Endothelial cell of umbilical vein (primary cell): ENCODE measurements at regions not wholly inside any gene's neighbourhood (a gene's known extent, or its start where the extent isn't known, plus 50 kb on each side); places are given as distances from the start of the nearest gene placed in this dataset.

Experiments used
- BruUV-seq: library from RNA; stranded (reverse); fragments of 400-500 nt; replicated peaks from 2 replicates; lab custom pipeline; 2021; lab: Mats Ljungman, UMichigan
- CTCF ChIA-PET: fragments of 300-600, 350-600 bp; sonication (Branson Sonifier 250); formaldehyde crosslinking; loops from one replicate; lab custom pipeline; 2021; ENCODE audit warnings: antibody characterized with exemption, inconsistent platforms; lab: Charles Lee
- POLR2A ChIA-PET: fragments of 300-600, 350-600 bp; sonication (Branson Sonifier 250); formaldehyde crosslinking; loops from one replicate; lab custom pipeline; 2021; ENCODE audit warnings: antibody characterized with exemption, inconsistent platforms; lab: Charles Lee
- DNase-seq: peaks from one replicate; pipeline ENCODE4 v3.0.0-alpha.2; 2011; ENCODE audit warnings: low read depth, low spot score
- FAIRE-seq: peaks from 2 replicates; lab custom pipeline; 2011; peaks lifted over from hg19 to GRCh38; lab: Jason Lieb, UNC
- H2AFZ ChIP-seq: 2 replicates; pipeline ENCODE4 v1.6.0; 2012; ENCODE audit warnings: low read depth, low read length, control low read depth, inconsistent platforms
- H3K27ac ChIP-seq: 2 replicates; pipeline ENCODE4 v1.5.1; 2011; ENCODE audit warnings: low read depth, mild to moderate bottlenecking, control low read depth, low read length, moderate library complexity; ENCODE audit not compliant: insufficient read depth
- H3K27me3 ChIP-seq, 2 experiments: 2 replicates each; pipeline versions ENCODE4 v1.6.0 to v1.6.1; 2011; ENCODE audit warnings: low read length in 2 of 2, mixed read lengths in 1 of 2; ENCODE audit not compliant: control insufficient read depth in 2 of 2, insufficient read depth in 2 of 2
- H3K36me3 ChIP-seq, 2 experiments: 2 replicates in 1 of 2; 3 replicates in 1 of 2; pipeline ENCODE4 v1.5.1; 2011; ENCODE audit warnings: low read length in 2 of 2, mild to moderate bottlenecking in 1 of 2, moderate library complexity in 1 of 2; ENCODE audit not compliant: control insufficient read depth in 2 of 2, insufficient read depth in 2 of 2; ENCODE audit errors: extremely low read depth in 1 of 2
- H3K4me1 ChIP-seq: 3 replicates; pipeline ENCODE4 v1.5.1; 2011; ENCODE audit warnings: mild to moderate bottlenecking, low read length; ENCODE audit not compliant: control insufficient read depth, insufficient read depth; ENCODE audit errors: extremely low read depth
- H3K4me2 ChIP-seq: 2 replicates; pipeline ENCODE4 v1.6.1; 2011; ENCODE audit warnings: low read length, control low read depth, mixed read lengths; ENCODE audit not compliant: insufficient read depth
- H3K4me3 ChIP-seq, 3 experiments: fragments of 200-600 bp in 1 of 3; sonication (generic), shearing (Covaris generic) in 1 of 3; replicated peaks in 1 of 3; 2 replicates each; pipeline ENCODE4 v1.5.1; 2011 to 2016; ENCODE audit warnings: control low read depth in 3 of 3, low read length in 3 of 3, mild to moderate bottlenecking in 2 of 3, inconsistent platforms in 1 of 3, low read depth in 1 of 3, moderate library complexity in 1 of 3; ENCODE audit not compliant: insufficient read depth in 1 of 3
- H3K79me2 ChIP-seq: 2 replicates; pipeline ENCODE4 v1.6.0; 2012; ENCODE audit warnings: low read length, inconsistent platforms; ENCODE audit not compliant: control insufficient read depth, insufficient read depth
- H3K9ac ChIP-seq: replicated peaks from 2 replicates; pipeline ENCODE3; 2011; ENCODE audit warnings: low read length, control low read depth; ENCODE audit not compliant: insufficient read depth; ENCODE audit errors: extremely low read depth
- H3K9me1 ChIP-seq: replicated peaks from 3 replicates; pipeline ENCODE4 v1.6.0; 2011; ENCODE audit warnings: mild to moderate bottlenecking, low read length; ENCODE audit not compliant: control insufficient read depth, insufficient read depth; ENCODE audit errors: extremely low read depth
- H3K9me3 ChIP-seq: replicated peaks from 2 replicates; pipeline ENCODE4 v1.5.1; 2012; ENCODE audit warnings: low read length, inconsistent platforms; ENCODE audit not compliant: control insufficient read depth, insufficient read depth
- H4K20me1 ChIP-seq: replicated peaks from 2 replicates; pipeline ENCODE3; 2011; ENCODE audit warnings: mild to moderate bottlenecking, low read length; ENCODE audit not compliant: control insufficient read depth, insufficient read depth; ENCODE audit errors: extremely low read depth
- EZH2 ChIP-seq: IDR thresholded peaks from 2 replicates; pipeline ENCODE4 v1.6.1; 2012; ENCODE audit warnings: borderline replicate concordance, low read depth, mild to moderate bottlenecking, moderate library complexity, low read length, inconsistent platforms; ENCODE audit not compliant: severe bottlenecking
- FOS ChIP-seq: IDR thresholded peaks from 2 replicates; pipeline ENCODE4 v1.6.1; 2011; ENCODE audit warnings: mild to moderate bottlenecking, low read length, moderate library complexity, borderline replicate concordance; ENCODE audit not compliant: insufficient read depth
- JUN ChIP-seq: IDR thresholded peaks from 2 replicates; pipeline ENCODE4 v1.6.1; 2011; ENCODE audit warnings: borderline replicate concordance, low read depth; ENCODE audit not compliant: insufficient read length, insufficient read depth
- MYC ChIP-seq: IDR thresholded peaks from one replicate; pipeline ENCODE4 v1.6.1; 2011; ENCODE audit warnings: mild to moderate bottlenecking, low read depth, low read length
- POLR2A ChIP-seq: IDR thresholded peaks from 2 replicates; pipeline ENCODE4 v1.6.1; 2012; ENCODE audit warnings: low read depth, mild to moderate bottlenecking, control low read depth, low read length
- POLR2AphosphoS5 ChIP-seq: IDR thresholded peaks from 2 replicates; pipeline ENCODE4 v1.6.1; 2012; ENCODE audit warnings: low read depth, mild to moderate bottlenecking, control low read depth, low read length, moderate library complexity; ENCODE audit not compliant: insufficient read depth
- dilution Hi-C: fragments of 300-500 bp; cut with MboI; formaldehyde crosslinking; loops from one replicate; pipeline ENCODE4 v1.15.0; 2019; ENCODE audit warnings: low sequenced_read_pairs; ENCODE audit not compliant: extremely low pct_ligation_motif_present
- intact Hi-C: fragments of 100-400 bp; cut with micrococcal nuclease; formaldehyde crosslinking; loops from one replicate; pipeline ENCODE4 v1.10.0; 2022
- TF ChIP-seq, protein P1 (sequence below): IDR thresholded peaks from 2 replicates; pipeline ENCODE4 v1.6.1; 2011; ENCODE audit not compliant: insufficient read depth, insufficient read length
- TF ChIP-seq, protein P2 (sequence below), 2 donors: IDR thresholded peaks; 1 replicate in 1 of 2; 2 replicates in 1 of 2; pipeline ENCODE4 v1.5.1; 2011; ENCODE audit warnings: low read length in 2 of 2, mild to moderate bottlenecking in 2 of 2, moderate library complexity in 2 of 2, control low read depth in 1 of 2, inconsistent platforms in 1 of 2, low read depth in 1 of 2; ENCODE audit not compliant: insufficient read depth in 1 of 2; ENCODE audit errors: extremely low read depth in 1 of 2

DNA sequence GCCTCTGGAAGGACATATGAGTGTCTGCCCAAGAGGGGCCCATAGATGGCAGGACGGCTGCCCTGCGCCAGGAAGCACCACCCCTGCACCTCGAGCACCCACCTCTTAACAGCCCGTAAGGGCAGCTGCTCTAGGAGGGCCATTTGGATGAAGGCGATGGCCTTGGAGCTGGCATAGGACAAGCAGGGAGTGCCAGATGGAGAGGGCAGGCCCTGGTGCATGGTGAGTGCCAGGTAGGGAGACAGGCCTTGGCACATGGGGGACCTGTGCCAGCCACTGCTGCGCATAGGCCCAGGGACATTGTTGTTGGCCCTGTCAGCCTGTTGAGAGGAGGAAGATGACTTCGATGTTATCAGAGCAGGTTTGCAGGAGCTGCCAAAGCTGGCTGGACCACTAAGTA, 134.2 kb downstream of the SLC25A46 start:
- FAIRE-seq: no peak
- Histone ChIP-seq H3K79me2 (no peaks in the 10 kb centered on the region), H3K9me1 (no peaks in the 10 kb centered on the region), H3K4me1 (no peaks in the 10 kb centered on the region), H3K36me3 (no peaks in the 10 kb centered on the region), H4K20me1 (no peaks in the 10 kb centered on the region), H3K27ac (no peak overlapping the region), H3K4me3 (no peak overlapping the region), H2AFZ (no peak overlapping the region), H3K9ac (no peak overlapping the region), H3K4me2 (no peak overlapping the region), H3K27me3 (no peaks in the 10 kb centered on the region), H3K9me3 (no peaks in the 10 kb centered on the region)
- dilution Hi-C loops (no loop called here), intact Hi-C loops (no loop called here)
- BruUV-seq: no TSS peak
- no peak for DNase-seq
- TF ChIP-seq EZH2 (no peak), POLR2A (no peak), POLR2AphosphoS5 (no peak), JUN (no peak), MYC (no peak), FOS (no peak)
- TF ChIP-seq, protein P1, sequence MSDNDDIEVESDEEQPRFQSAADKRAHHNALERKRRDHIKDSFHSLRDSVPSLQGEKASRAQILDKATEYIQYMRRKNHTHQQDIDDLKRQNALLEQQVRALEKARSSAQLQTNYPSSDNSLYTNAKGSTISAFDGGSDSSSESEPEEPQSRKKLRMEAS: no peak
- TF ChIP-seq, protein P2, sequence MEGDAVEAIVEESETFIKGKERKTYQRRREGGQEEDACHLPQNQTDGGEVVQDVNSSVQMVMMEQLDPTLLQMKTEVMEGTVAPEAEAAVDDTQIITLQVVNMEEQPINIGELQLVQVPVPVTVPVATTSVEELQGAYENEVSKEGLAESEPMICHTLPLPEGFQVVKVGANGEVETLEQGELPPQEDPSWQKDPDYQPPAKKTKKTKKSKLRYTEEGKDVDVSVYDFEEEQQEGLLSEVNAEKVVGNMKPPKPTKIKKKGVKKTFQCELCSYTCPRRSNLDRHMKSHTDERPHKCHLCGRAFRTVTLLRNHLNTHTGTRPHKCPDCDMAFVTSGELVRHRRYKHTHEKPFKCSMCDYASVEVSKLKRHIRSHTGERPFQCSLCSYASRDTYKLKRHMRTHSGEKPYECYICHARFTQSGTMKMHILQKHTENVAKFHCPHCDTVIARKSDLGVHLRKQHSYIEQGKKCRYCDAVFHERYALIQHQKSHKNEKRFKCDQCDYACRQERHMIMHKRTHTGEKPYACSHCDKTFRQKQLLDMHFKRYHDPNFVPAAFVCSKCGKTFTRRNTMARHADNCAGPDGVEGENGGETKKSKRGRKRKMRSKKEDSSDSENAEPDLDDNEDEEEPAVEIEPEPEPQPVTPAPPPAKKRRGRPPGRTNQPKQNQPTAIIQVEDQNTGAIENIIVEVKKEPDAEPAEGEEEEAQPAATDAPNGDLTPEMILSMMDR (IDR thresholded peaks at IDR 0.05; ENCODE audit: extremely low read depth in 1 of 2, insufficient read depth in 1 of 2, low read depth in 1 of 2, low read length in 2 of 2): no peak
- CTCF ChIA-PET: no interaction called here
- POLR2A ChIA-PET: no interaction called here
